Activated T-helper 1 cell treated with anti-CD3 and anti-CD28 coated beads, Interleukin-12 subunit alpha, Interleukin-12 subunit beta, Interleukin-2, Interleukin-4 antibody, amounts not matched to agents 30 ng/mL and 10 ng/mL and 1 ng/mL, durations not matched to agents 14 hours and 24 hours and 36 hours (primary cell): ENCODE measurements at regions not wholly inside any gene's neighbourhood (a gene's known extent, or its start where the extent isn't known, plus 50 kb on each side); places are given as distances from the start of the nearest gene placed in this dataset.
"Not testable (repeated sequence)": the region's sequence is repeated elsewhere in the genome, so short reads cannot be mapped to it uniquely, and the experiment has no call there.

Source experiments
- DNase-seq: peaks from one replicate; pipeline ENCODE4 v3.0.0; 2021; ENCODE audit warnings: low spot score
- H3K27ac Mint-ChIP-seq: one replicate; pipeline ENCODE4 v1.8.0; 2021; ENCODE audit warnings: mild to moderate bottlenecking, mixed read lengths
- H3K27me3 Mint-ChIP-seq: one replicate; pipeline ENCODE4 v1.8.0; 2022; ENCODE audit warnings: mild to moderate bottlenecking, moderate library complexity, mixed read lengths; ENCODE audit not compliant: insufficient read depth
- H3K36me3 Mint-ChIP-seq: one replicate; pipeline ENCODE4 v1.8.0; 2021; ENCODE audit warnings: low read depth, mixed read lengths
- H3K4me1 Mint-ChIP-seq: one replicate; pipeline ENCODE4 v1.8.0; 2021; ENCODE audit warnings: low read depth, mixed read lengths
- H3K4me3 Mint-ChIP-seq: one replicate; pipeline ENCODE4 v1.8.0; 2021; ENCODE audit warnings: mild to moderate bottlenecking, moderate library complexity, mixed read lengths
- H3K9me3 Mint-ChIP-seq: one replicate; pipeline ENCODE4 v1.8.0; 2021; ENCODE audit warnings: mixed read lengths
- intact Hi-C: fragments of 100-400 bp; cut with micrococcal nuclease; formaldehyde crosslinking; loops from one replicate; pipeline ENCODE4 v1.15.1; 2024

- H3K4me1 Mint-ChIP-seq = no peaks in the 10 kb centered on the region
- DNase-seq = no peak
- H3K27me3 Mint-ChIP-seq = peaks cover 11% of the 10 kb centered on the region
- intact Hi-C loops = no loop called here
- H3K4me3 Mint-ChIP-seq = no peak overlapping the region
- no peaks in the 10 kb centered on the region for H3K9me3 Mint-ChIP-seq
- H3K27ac Mint-ChIP-seq = no peak overlapping the region
- no peaks in the 10 kb centered on the region for H3K36me3 Mint-ChIP-seq
Observed at GRCh38 chr10:129192344-129193128, 274.5 kb upstream of the MGMT start.

- Mint-ChIP-seq H3K4me3 (no peak overlapping the region), H3K9me3 (no peaks in the 10 kb centered on the region), H3K27ac (no peak overlapping the region), H3K4me1 (no peaks in the 10 kb centered on the region), H3K27me3 (peaks cover 11% of the 10 kb centered on the region), H3K36me3 (no peaks in the 10 kb centered on the region)
- intact Hi-C loops = no loop called here
- no peak for DNase-seq
Observed at GRCh38 chr10:129193148-129193547, 273.9 kb upstream of the MGMT start.

DNA sequence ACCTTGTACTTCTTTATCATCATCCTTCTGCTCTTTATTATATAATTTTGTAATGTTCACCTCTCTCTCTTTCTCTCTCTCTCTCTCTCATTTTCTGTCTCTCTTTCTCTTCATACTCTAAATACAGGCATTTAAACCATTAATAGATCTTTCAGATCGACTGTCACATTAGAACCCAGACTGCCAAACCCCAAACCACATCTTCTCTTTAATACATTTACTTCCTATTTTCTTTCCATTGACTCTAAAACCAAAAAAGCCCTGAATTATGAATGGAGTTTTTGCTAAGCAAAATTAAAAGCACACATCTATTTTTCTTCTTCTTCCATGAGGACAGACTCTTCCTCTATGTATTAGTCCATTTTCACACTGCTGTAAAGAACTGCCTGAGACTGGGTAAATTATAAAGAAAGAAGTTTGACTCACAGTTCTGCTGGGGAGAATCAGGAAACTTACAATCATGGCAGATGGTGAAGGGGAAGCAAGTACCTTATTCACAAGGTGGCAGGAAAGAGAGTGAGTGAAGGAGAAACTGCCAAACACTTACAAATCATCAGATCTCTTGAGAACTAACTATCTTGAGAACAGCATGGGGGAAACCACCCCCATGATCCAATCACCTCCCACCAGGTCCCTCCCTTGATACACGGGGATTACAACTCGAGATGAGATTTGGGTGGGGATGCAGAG is 272.7 kb upstream of the MGMT start:
- Mint-ChIP-seq H3K27ac (no peak overlapping the region), H3K9me3 (no peaks in the 10 kb centered on the region), H3K27me3 (peaks cover 9% of the 10 kb centered on the region), H3K4me3 (no peak overlapping the region), H3K4me1 (no peaks in the 10 kb centered on the region), H3K36me3 (no peaks in the 10 kb centered on the region)
- no peak for DNase-seq
- intact Hi-C loops = no loop called here

- DNase-seq = no peak
- Mint-ChIP-seq H3K27me3 (no peaks in the 10 kb centered on the region), H3K36me3 (no peaks in the 10 kb centered on the region), H3K9me3 (no peaks in the 10 kb centered on the region), H3K27ac (no peak overlapping the region), H3K4me3 (no peak overlapping the region), H3K4me1 (no peaks in the 10 kb centered on the region)
- intact Hi-C loops = no loop called here
Observed at GRCh38 chr10:129199826-129200225, 267.2 kb upstream of the MGMT start.

DNA sequence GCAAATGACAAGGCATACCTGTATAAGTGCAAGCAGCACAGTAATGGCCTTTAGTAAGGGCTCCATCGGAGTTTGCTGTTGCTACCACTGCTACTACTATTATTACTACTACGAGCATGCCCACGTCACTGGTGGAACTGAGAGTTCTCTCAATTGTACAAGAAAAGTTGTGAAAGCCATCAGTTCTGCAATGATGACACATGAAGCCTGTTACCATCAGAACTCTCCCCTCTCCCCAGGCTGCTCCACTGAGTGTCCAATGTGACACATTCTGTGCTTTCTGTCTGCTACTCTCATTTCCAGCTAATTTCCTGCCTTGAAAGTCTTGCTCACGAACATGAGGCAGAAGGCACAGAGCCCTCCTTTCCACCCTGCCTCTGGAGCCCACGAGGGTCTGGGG is 263.2 kb upstream of the MGMT start:
- Mint-ChIP-seq H3K9me3 (no peaks in the 10 kb centered on the region), H3K27me3 (no peaks in the 10 kb centered on the region), H3K36me3 (no peaks in the 10 kb centered on the region), H3K4me1 (no peaks in the 10 kb centered on the region), H3K4me3 (no peak overlapping the region), H3K27ac (no peak overlapping the region)
- DNase-seq = no peak
- intact Hi-C loops = no loop called here

GRCh38 chr10:129207297-129207696 is 259.7 kb upstream of the MGMT start:
- no peak for DNase-seq
- H3K4me1 Mint-ChIP-seq = no peaks in the 10 kb centered on the region
- H3K27me3 Mint-ChIP-seq = peaks cover 3% of the 10 kb centered on the region
- no peaks in the 10 kb centered on the region for H3K36me3 Mint-ChIP-seq
- no peak overlapping the region for H3K4me3 Mint-ChIP-seq
- no peaks in the 10 kb centered on the region for H3K9me3 Mint-ChIP-seq
- no peak overlapping the region for H3K27ac Mint-ChIP-seq
- intact Hi-C loops = no loop called here

GRCh38 chr10:129210876-129211275 is 256.2 kb upstream of the MGMT start:
- H3K9me3 Mint-ChIP-seq = no peaks in the 10 kb centered on the region
- H3K4me1 Mint-ChIP-seq = no peaks in the 10 kb centered on the region
- H3K27ac Mint-ChIP-seq = no peak overlapping the region
- no peak for DNase-seq
- intact Hi-C loops = no loop called here
- H3K4me3 Mint-ChIP-seq = no peak overlapping the region
- H3K36me3 Mint-ChIP-seq = no peaks in the 10 kb centered on the region
- H3K27me3 Mint-ChIP-seq = peaks cover 3% of the 10 kb centered on the region

- Mint-ChIP-seq H3K27me3 (peaks cover 3% of the 10 kb centered on the region), H3K9me3 (no peaks in the 10 kb centered on the region), H3K27ac (no peak overlapping the region), H3K4me3 (no peak overlapping the region), H3K36me3 (no peaks in the 10 kb centered on the region), H3K4me1 (no peaks in the 10 kb centered on the region)
- intact Hi-C loops = no loop called here
- DNase-seq = no peak
Observed at GRCh38 chr10:129213256-129213655, 253.8 kb upstream of the MGMT start.

DNA sequence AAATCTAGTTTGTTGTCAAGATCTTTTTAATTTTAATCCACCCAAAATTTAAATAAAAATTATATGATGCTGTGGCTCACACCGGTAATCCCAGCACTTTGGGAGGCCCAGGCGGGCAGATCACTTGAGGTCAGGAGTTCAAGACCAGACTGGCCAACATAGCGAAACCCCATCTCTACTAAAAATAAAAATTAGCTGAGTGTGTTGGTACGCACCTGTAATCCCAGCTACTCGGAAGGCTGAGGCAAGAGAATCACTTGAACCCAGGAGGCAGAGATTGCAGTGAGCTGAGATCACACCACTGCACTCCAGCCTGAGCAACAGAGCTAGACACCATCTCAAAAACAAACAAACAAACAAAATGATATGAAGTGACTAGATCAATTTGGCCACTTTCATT is 253.0 kb upstream of the MGMT start:
- H3K27ac Mint-ChIP-seq, H3K9me3 Mint-ChIP-seq, intact Hi-C loops, H3K27me3 Mint-ChIP-seq, H3K36me3 Mint-ChIP-seq, H3K4me1 Mint-ChIP-seq, H3K4me3 Mint-ChIP-seq, DNase-seq: not testable (repeated sequence)

DNA sequence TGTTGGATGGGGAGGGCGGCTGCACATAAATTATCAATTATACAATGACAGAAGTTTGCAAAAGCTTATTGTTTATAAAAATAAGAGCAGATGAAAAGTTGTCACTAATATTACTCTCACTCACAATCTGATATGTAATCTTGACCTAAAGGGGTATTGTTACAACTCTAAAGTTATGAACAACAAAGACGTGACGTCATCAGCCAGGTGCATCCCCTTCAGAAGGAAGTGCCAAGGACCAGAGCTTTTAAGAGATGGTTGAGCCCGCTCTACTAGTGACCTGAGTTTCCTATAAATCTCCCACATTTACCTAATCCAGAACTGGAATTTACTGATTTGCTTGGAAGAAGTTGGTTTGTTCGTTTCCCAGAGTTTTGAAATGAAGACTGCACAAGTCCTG is 247.7 kb upstream of the MGMT start:
- intact Hi-C loops = no loop called here
- H3K4me1 Mint-ChIP-seq = no peaks in the 10 kb centered on the region

DNA sequence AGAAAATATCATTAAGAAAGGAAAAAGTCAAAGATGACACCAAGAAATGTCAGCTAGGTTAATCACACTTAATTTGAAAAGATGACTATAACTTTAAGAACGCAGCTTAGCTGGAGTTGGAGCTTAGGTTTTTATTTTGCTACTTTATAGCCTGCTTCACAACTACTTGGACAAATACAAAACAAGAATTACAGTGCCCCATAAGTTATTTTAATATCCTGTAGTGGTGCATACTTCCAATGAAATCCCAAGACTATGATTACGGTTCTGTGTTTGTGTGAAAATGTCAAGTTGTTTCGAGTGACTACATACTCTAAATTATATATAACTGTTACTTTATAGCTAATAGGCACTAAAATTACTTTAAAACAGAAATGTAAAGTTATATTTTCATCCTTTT is 244.6 kb upstream of the MGMT start:
- no peaks in the 10 kb centered on the region for H3K4me1 Mint-ChIP-seq
- H3K27me3 Mint-ChIP-seq = no peaks in the 10 kb centered on the region
- H3K27ac Mint-ChIP-seq = no peak overlapping the region
- intact Hi-C loops = no loop called here
- no peak for DNase-seq
- peaks cover 4% of the 10 kb centered on the region for H3K9me3 Mint-ChIP-seq
- peaks cover 3% of the 10 kb centered on the region for H3K36me3 Mint-ChIP-seq
- no peak overlapping the region for H3K4me3 Mint-ChIP-seq

More for the DNA sequence above, 247.7 kb upstream of the MGMT start:
- H3K9me3 Mint-ChIP-seq = peaks cover 4% of the 10 kb centered on the region
- DNase-seq = no peak
- H3K4me3 Mint-ChIP-seq = no peak overlapping the region
- H3K36me3 Mint-ChIP-seq = peaks cover 3% of the 10 kb centered on the region
- H3K27me3 Mint-ChIP-seq = no peaks in the 10 kb centered on the region
- H3K27ac Mint-ChIP-seq = no peak overlapping the region

GRCh38 chr10:129223363-129223762 is 243.7 kb upstream of the MGMT start:
- intact Hi-C loops = no loop called here
- H3K27ac Mint-ChIP-seq = peak overlapping the region; percentile 84

DNA sequence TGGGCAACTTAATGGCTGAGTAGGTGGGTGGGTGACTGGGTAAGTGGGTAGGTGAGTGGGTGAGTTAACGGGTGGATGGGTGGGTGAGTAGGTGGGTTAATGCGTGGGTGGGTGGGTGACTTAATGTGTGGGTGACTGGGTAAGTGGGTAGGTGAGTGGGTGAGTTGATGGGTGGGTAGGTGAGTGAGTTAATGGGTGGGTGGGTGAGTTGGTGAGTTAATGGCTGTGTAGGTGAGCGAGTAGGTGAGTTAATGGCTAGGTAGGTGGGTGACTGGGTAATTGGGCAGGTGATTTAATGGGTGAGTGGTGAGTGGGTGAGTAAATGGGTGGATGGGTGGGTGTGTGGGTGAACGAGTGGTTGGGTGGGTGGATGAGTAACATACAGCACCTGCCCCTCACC is 243.0 kb upstream of the MGMT start:
- DNase-seq = no peak

More at GRCh38 chr10:129223363-129223762, 243.7 kb upstream of the MGMT start:
- H3K4me1 Mint-ChIP-seq = no peaks in the 10 kb centered on the region
- H3K4me3 Mint-ChIP-seq = no peak overlapping the region
- H3K36me3 Mint-ChIP-seq = peaks cover 3% of the 10 kb centered on the region
- DNase-seq = no peak
- peaks cover 4% of the 10 kb centered on the region for H3K9me3 Mint-ChIP-seq
- no peaks in the 10 kb centered on the region for H3K27me3 Mint-ChIP-seq

More for the DNA sequence above, 243.0 kb upstream of the MGMT start:
- peaks cover 3% of the 10 kb centered on the region for H3K36me3 Mint-ChIP-seq
- peaks cover 4% of the 10 kb centered on the region for H3K9me3 Mint-ChIP-seq
- no peak overlapping the region for H3K4me3 Mint-ChIP-seq
- H3K27me3 Mint-ChIP-seq = no peaks in the 10 kb centered on the region
- H3K4me1 Mint-ChIP-seq = no peaks in the 10 kb centered on the region
- intact Hi-C loops = no loop called here
- no peak overlapping the region for H3K27ac Mint-ChIP-seq
